HEK293T (cell line): ENCODE measurements at regions not wholly inside any gene's neighbourhood (a gene's known extent, or its start where the extent isn't known, plus 50 kb on each side); places are given as distances from the start of the nearest gene placed in this dataset.

Source experiments
- ARNT ChIP-seq: fragments of 450-650 bp; IDR thresholded peaks from 2 replicates; pipeline ENCODE4 v1.6.1; 2017; ENCODE audit warnings: mild to moderate bottlenecking
- BHLHE40 ChIP-seq: fragments of 450-650 bp; IDR thresholded peaks from 2 replicates; pipeline ENCODE4 v1.6.1; 2016; ENCODE audit warnings: mild to moderate bottlenecking, moderate library complexity, borderline replicate concordance
- ELF4 ChIP-seq: fragments of 450-650 bp; IDR thresholded peaks from 2 replicates; pipeline ENCODE4 v1.6.1; 2017; ENCODE audit warnings: antibody characterized with exemption
- FOXK2 ChIP-seq: fragments of 450-650 bp; IDR thresholded peaks from 2 replicates; pipeline ENCODE4 v1.6.1; 2016; ENCODE audit warnings: mild to moderate bottlenecking
- FOXM1 ChIP-seq: fragments of 450-650 bp; IDR thresholded peaks from 2 replicates; pipeline ENCODE4 v1.6.1; 2017; ENCODE audit warnings: mild to moderate bottlenecking, borderline replicate concordance
- HDGF ChIP-seq: fragments of 450-650 bp; IDR thresholded peaks from 2 replicates; pipeline ENCODE4 v1.6.1; 2017; ENCODE audit warnings: antibody characterized with exemption, borderline replicate concordance
- NFRKB ChIP-seq: fragments of 450-650 bp; IDR thresholded peaks from 2 replicates; pipeline ENCODE4 v1.6.1; 2016; ENCODE audit warnings: mild to moderate bottlenecking, moderate library complexity
- SP1 ChIP-seq: fragments of 450-650 bp; IDR thresholded peaks from 2 replicates; pipeline ENCODE4 v1.6.1; 2017
- TARDBP ChIP-seq: fragments of 450-650 bp; IDR thresholded peaks from 2 replicates; pipeline ENCODE4 v1.6.1; 2016
- ZNF384 ChIP-seq: fragments of 450-650 bp; IDR thresholded peaks from 2 replicates; pipeline ENCODE4 v1.6.1; 2016

DNA sequence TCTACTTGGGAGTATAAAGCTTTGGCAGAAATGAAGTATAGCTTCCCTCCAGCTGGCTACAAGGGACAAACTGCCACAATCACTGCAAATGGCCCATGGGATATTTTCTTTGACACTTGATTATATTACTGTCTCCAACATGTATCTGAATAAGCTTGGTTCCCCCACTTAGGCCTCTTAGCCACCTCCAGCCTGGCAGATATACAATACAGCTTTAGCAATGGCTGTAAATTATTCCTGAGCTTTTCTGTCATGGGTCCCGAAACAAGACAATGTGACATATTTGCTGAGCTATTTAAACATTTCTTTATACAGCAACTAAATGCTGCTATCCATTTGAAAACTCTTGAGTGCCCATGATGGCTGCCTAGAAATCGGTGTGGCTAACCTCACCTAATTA is 406.2 kb downstream of the SUCLG1 start:
- TF ChIP-seq ELF4: no peak
- TF ChIP-seq ZNF384: no peak
- TF ChIP-seq HDGF: no peak
- TF ChIP-seq SP1: no peak
- no peak for TF ChIP-seq FOXM1
- TF ChIP-seq NFRKB: no peak
- no peak for TF ChIP-seq BHLHE40
- no peak for TF ChIP-seq TARDBP
- TF ChIP-seq ARNT: no peak
- TF ChIP-seq FOXK2: no peak
